ENCODE measurements at regions not wholly inside any gene's neighbourhood (a gene's known extent, or its start where the extent isn't known, plus 50 kb on each side); places are given as distances from the start of the nearest gene placed in this dataset.

DNA sequence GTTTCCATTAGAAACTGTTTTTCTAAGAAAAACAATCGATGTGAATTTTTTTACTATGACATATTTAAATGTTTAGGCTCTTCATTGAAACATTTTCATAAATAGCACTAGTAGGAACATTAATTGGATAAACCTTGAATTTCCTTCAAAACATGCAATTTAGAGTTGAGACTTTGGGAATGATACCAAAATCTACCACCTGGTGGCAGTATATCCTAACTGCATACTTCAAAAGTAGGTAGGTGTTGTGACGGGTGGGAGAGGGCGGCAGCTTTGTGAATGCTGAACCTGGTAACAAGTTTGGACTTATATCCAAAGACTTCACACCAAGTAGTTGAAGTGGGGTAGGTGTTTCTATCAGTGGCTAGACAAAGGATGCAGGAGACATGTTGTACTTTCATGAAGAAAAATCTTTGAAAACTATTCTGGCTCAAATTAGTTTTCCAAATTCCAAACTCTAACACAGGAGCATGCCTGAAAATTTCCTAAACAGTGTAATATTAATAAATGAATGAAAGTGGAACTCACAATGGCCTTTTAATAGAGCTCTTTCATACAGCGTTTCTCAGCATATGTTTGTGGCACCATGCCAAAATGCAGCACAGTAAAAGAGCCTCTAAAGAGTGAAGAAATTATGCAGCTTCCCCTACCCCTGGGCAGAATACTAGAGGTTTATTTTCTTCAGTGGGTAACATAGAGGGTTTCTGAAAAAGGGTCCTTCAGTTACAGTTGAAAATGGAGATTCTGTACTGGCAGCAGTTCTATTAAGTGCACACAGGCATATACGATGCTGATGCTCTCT lies 201.0 kb upstream of the TPK1 start:
- Histone ChIP-seq H3K9me3 (ENCODE audit: low read length) (no peaks in the 10 kb centered on the region), H3K27me3 (ENCODE audit: insufficient read depth, low read length) (no peaks in the 10 kb centered on the region), H3K36me3 (ENCODE audit: insufficient read depth, low read length) (no peaks in the 10 kb centered on the region), H3K4me3 (ENCODE audit: low read length) (no peak overlapping the region), H2AFZ (ENCODE audit: low read depth, low read length) (no peak overlapping the region), H3K4me1 (ENCODE audit: insufficient read depth, low read length) (peaks cover 5% of the 10 kb centered on the region)

DNA sequence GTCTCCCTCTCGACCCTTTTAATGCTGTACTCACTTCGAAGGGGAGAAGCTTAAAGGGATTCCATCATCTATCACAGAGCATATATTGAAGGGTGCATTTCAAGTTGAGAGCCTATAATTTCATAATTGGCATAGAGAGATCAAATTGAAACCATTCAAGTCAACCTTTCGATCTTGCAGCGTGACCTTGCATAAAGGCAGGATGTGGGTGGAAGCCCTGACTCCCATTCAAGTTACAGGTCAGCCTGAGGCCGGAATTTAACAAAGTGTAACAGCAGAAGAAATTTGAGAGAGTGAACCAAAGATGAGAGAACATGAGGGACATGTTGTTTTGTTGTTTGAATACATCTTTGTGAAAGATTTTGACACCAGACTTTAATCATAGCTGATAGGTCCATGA lies 195.3 kb upstream of the TPK1 start:
- H2AFZ ChIP-seq (ENCODE audit: low read depth, low read length), result no peak overlapping the region
- H3K9me3 ChIP-seq (ENCODE audit: low read length), result no peaks in the 10 kb centered on the region
- H3K27me3 ChIP-seq (ENCODE audit: insufficient read depth, low read length), result no peaks in the 10 kb centered on the region
- no peaks in the 10 kb centered on the region for H3K36me3 ChIP-seq (ENCODE audit: insufficient read depth, low read length)
- H3K4me3 ChIP-seq (ENCODE audit: low read length), result no peak overlapping the region
- H3K4me1 ChIP-seq (ENCODE audit: insufficient read depth, low read length), result no peaks in the 10 kb centered on the region

- Histone ChIP-seq H3K9me3 (ENCODE audit: low read length) (no peaks in the 10 kb centered on the region), H3K4me3 (ENCODE audit: low read length) (no peak overlapping the region), H3K36me3 (ENCODE audit: insufficient read depth, low read length) (no peaks in the 10 kb centered on the region), H3K27me3 (ENCODE audit: insufficient read depth, low read length) (no peaks in the 10 kb centered on the region), H3K4me1 (ENCODE audit: insufficient read depth, low read length) (no peaks in the 10 kb centered on the region), H2AFZ (ENCODE audit: low read depth, low read length) (no peak overlapping the region)
Observed at GRCh38 chr7:145030754-145031153, 194.9 kb upstream of the TPK1 start.

- H3K4me1 ChIP-seq (ENCODE audit: insufficient read depth, low read length), result no peaks in the 10 kb centered on the region
- H3K4me3 ChIP-seq (ENCODE audit: low read length), result no peak overlapping the region
- H3K36me3 ChIP-seq (ENCODE audit: insufficient read depth, low read length), result no peaks in the 10 kb centered on the region
- no peaks in the 10 kb centered on the region for H3K27me3 ChIP-seq (ENCODE audit: insufficient read depth, low read length)
- H2AFZ ChIP-seq (ENCODE audit: low read depth, low read length), result no peak overlapping the region
- no peaks in the 10 kb centered on the region for H3K9me3 ChIP-seq (ENCODE audit: low read length)
Observed at GRCh38 chr7:145020454-145020853, 184.6 kb upstream of the TPK1 start.

DNA sequence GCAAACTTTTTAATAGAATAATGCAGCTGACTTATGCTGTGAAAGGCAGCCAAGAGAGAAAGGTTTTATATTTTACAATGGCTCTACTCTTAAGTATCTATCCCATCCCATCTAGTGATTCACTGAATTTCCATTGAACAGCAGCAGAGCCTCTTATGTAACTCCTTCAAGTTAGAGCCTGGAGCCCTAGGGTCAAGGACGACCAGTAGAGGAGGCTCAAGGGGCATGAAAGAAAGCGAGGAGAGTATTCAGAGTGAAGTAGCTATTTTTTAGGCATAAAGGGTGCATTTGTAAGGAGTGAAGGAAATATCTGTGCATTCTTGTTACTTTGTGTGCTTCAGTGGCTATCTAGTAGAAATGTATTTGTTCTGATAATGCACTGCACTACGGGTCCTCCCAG lies 180.2 kb upstream of the TPK1 start:
- Histone ChIP-seq H3K9me3 (ENCODE audit: low read length) (no peaks in the 10 kb centered on the region), H2AFZ (ENCODE audit: low read depth, low read length) (no peak overlapping the region), H3K36me3 (ENCODE audit: insufficient read depth, low read length) (no peaks in the 10 kb centered on the region), H3K4me3 (ENCODE audit: low read length) (no peak overlapping the region), H3K27me3 (ENCODE audit: insufficient read depth, low read length) (no peaks in the 10 kb centered on the region), H3K4me1 (ENCODE audit: insufficient read depth, low read length) (no peaks in the 10 kb centered on the region)

- Histone ChIP-seq H2AFZ (ENCODE audit: low read depth, low read length) (no peak overlapping the region), H3K27me3 (ENCODE audit: insufficient read depth, low read length) (no peaks in the 10 kb centered on the region), H3K4me3 (ENCODE audit: low read length) (no peak overlapping the region), H3K9me3 (ENCODE audit: low read length) (no peaks in the 10 kb centered on the region), H3K36me3 (ENCODE audit: insufficient read depth, low read length) (no peaks in the 10 kb centered on the region), H3K4me1 (ENCODE audit: insufficient read depth, low read length) (no peaks in the 10 kb centered on the region)
Observed at GRCh38 chr7:145009876-145010275, 174.0 kb upstream of the TPK1 start.

DNA sequence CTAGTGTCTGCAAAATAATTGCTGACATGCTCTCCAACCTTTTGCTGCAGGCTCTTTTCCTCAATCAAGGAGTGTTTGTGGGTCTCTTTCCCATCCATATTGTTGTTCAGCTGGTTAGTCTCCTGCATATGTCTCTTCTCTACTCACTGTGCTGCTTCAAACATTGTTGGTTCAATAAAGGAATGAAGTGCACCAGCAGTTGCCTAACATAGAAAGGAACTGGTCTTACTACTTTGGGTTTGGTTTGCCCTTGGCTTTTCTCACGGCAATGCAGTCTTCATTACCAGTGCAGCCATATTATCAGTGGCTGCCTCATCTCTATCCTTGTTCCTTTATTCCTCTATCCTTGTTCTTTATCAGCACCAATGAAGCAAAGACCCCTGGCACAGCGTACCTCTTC lies 169.7 kb upstream of the TPK1 start:
- Histone ChIP-seq H3K4me3 (ENCODE audit: low read length) (no peak overlapping the region), H3K4me1 (ENCODE audit: insufficient read depth, low read length) (no peaks in the 10 kb centered on the region)

DNA sequence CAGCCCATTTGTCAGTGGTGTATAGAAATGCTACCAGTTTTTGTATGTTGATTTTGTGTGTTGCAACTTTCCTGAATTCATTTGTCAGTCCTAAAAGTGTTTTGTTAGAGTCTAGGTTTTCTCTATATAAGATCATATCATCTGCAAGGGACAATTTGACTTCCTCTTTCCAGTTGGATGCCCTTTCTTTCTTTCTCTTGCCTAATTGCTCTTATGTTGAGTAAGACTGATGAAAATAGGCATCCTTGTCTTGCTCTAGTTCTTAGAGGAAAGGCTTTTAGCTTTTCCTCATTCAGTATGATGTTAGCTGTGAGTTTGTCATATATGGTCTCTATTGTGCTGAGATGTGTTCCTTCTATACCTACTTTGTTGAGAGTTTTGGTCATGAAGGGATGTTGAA lies 161.7 kb upstream of the TPK1 start:
- Histone ChIP-seq H3K4me3 (ENCODE audit: low read length) (no peak overlapping the region), H2AFZ (ENCODE audit: low read depth, low read length) (no peak overlapping the region), H3K9me3 (ENCODE audit: low read length) (no peaks in the 10 kb centered on the region), H3K4me1 (ENCODE audit: insufficient read depth, low read length) (no peaks in the 10 kb centered on the region), H3K27me3 (ENCODE audit: insufficient read depth, low read length) (no peaks in the 10 kb centered on the region), H3K36me3 (ENCODE audit: insufficient read depth, low read length) (no peaks in the 10 kb centered on the region)

More for the DNA sequence above, 169.7 kb upstream of the TPK1 start:
- Histone ChIP-seq H3K36me3 (ENCODE audit: insufficient read depth, low read length) (no peaks in the 10 kb centered on the region), H3K27me3 (ENCODE audit: insufficient read depth, low read length) (no peaks in the 10 kb centered on the region), H2AFZ (ENCODE audit: low read depth, low read length) (no peak overlapping the region), H3K9me3 (ENCODE audit: low read length) (no peaks in the 10 kb centered on the region)

DNA sequence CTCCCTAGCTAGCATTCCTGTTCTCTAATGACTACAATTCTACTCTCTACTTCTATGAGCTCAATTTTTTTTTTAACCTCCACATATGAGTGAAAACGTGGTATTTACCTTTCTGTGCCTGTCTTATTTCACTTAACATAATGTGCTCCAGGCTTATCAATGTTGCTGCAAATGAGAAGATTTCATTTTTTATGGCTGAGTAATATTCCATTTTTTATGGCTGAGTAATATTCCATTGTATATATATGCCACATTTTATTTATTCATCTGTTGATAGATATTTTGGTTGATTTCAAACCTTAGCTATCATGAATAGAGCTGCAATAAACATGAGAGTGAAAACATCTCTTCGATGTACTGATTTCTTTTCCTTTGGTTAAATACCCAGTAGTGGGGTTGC lies 159.6 kb upstream of the TPK1 start:
- Histone ChIP-seq H3K4me3 (ENCODE audit: low read length) (no peak overlapping the region), H3K36me3 (ENCODE audit: insufficient read depth, low read length) (no peaks in the 10 kb centered on the region)

GRCh38 chr7:144991041-144991440 lies 155.2 kb upstream of the TPK1 start:
- Histone ChIP-seq H3K36me3 (ENCODE audit: insufficient read depth, low read length) (no peaks in the 10 kb centered on the region), H3K9me3 (ENCODE audit: low read length) (no peaks in the 10 kb centered on the region), H3K27me3 (ENCODE audit: insufficient read depth, low read length) (no peaks in the 10 kb centered on the region), H3K4me1 (ENCODE audit: insufficient read depth, low read length) (peaks cover 5% of the 10 kb centered on the region), H2AFZ (ENCODE audit: low read depth, low read length) (no peak overlapping the region), H3K4me3 (ENCODE audit: low read length) (no peak overlapping the region)

More for the DNA sequence above, 159.6 kb upstream of the TPK1 start:
- no peak overlapping the region for H2AFZ ChIP-seq (ENCODE audit: low read depth, low read length)
- no peaks in the 10 kb centered on the region for H3K27me3 ChIP-seq (ENCODE audit: insufficient read depth, low read length)
- peaks cover 5% of the 10 kb centered on the region for H3K4me1 ChIP-seq (ENCODE audit: insufficient read depth, low read length)
- H3K9me3 ChIP-seq (ENCODE audit: low read length), result no peaks in the 10 kb centered on the region

GRCh38 chr7:144987686-144988085 lies 151.8 kb upstream of the TPK1 start:
- Histone ChIP-seq H3K27me3 (ENCODE audit: insufficient read depth, low read length) (no peaks in the 10 kb centered on the region), H3K9me3 (ENCODE audit: low read length) (no peaks in the 10 kb centered on the region), H3K36me3 (ENCODE audit: insufficient read depth, low read length) (no peaks in the 10 kb centered on the region), H3K4me3 (ENCODE audit: low read length) (no peak overlapping the region), H3K4me1 (ENCODE audit: insufficient read depth, low read length) (peaks cover 5% of the 10 kb centered on the region), H2AFZ (ENCODE audit: low read depth, low read length) (no peak overlapping the region)

DNA sequence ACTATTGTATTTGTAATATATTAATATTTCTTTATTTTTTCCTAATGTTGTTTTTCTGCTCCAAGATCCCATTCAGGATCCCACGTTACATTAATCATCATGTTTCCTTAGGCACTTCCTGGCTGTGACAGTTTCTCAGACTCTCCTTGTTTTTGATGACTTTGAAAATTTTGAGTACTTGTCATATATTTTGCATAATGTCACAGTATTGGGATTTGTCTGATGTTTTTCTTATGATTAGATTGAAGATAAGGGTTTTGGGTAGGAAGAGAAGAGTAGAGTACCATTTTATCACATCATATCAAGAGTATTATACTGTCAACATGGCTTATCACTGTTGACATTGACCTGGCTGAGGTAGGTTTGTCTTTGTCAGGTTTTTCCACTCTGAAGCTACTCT lies 146.3 kb upstream of the TPK1 start:
- H3K4me3 ChIP-seq (ENCODE audit: low read length), result no peak overlapping the region
- no peaks in the 10 kb centered on the region for H3K36me3 ChIP-seq (ENCODE audit: insufficient read depth, low read length)
- H2AFZ ChIP-seq (ENCODE audit: low read depth, low read length), result no peak overlapping the region

GRCh38 chr7:144975882-144976281 lies 140.0 kb upstream of the TPK1 start:
- no peak overlapping the region for H3K4me3 ChIP-seq (ENCODE audit: low read length)
- no peaks in the 10 kb centered on the region for H3K36me3 ChIP-seq (ENCODE audit: insufficient read depth, low read length)
- no peak overlapping the region for H2AFZ ChIP-seq (ENCODE audit: low read depth, low read length)
- H3K27me3 ChIP-seq (ENCODE audit: insufficient read depth, low read length), result no peaks in the 10 kb centered on the region
- H3K4me1 ChIP-seq (ENCODE audit: insufficient read depth, low read length), result no peaks in the 10 kb centered on the region
- H3K9me3 ChIP-seq (ENCODE audit: low read length), result no peaks in the 10 kb centered on the region

More for the DNA sequence above, 146.3 kb upstream of the TPK1 start:
- no peaks in the 10 kb centered on the region for H3K4me1 ChIP-seq (ENCODE audit: insufficient read depth, low read length)
- no peaks in the 10 kb centered on the region for H3K27me3 ChIP-seq (ENCODE audit: insufficient read depth, low read length)
- H3K9me3 ChIP-seq (ENCODE audit: low read length), result no peaks in the 10 kb centered on the region

DNA sequence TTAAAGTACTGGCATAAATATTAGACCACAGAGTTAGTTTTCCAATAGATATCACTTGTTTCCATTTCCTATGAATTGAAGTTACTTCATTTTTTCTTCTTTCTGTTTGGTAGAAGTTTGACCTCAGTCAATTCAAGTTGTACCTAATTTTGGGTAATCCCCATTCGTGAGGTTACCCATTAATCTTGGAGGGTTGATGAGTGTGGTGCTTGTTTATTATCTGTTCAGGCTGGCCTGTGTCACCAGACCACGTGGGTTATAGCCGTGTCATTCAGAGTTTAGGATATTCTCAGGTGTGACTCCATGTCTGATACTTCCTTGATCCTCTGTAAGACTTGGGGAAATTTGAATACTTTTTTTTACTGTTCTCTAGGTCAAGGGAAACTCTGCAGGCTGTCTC lies 133.9 kb upstream of the TPK1 start:
- Histone ChIP-seq H3K9me3 (ENCODE audit: low read length) (no peaks in the 10 kb centered on the region), H3K27me3 (ENCODE audit: insufficient read depth, low read length) (no peaks in the 10 kb centered on the region), H3K36me3 (ENCODE audit: insufficient read depth, low read length) (no peaks in the 10 kb centered on the region), H2AFZ (ENCODE audit: low read depth, low read length) (no peak overlapping the region), H3K4me1 (ENCODE audit: insufficient read depth, low read length) (no peaks in the 10 kb centered on the region), H3K4me3 (ENCODE audit: low read length) (no peak overlapping the region)

Measured in neuron (in vitro differentiated cells).